HG03469 (cell line): ENCODE measurements at regions not wholly inside any gene's neighbourhood (a gene's known extent, or its start where the extent isn't known, plus 50 kb on each side); places are given as distances from the start of the nearest gene placed in this dataset.

Experiments used
- ATAC-seq: cut with Tn5 transposase; IDR thresholded peaks from one replicate; pipeline ENCODE4 v1.9.1; 2021; ENCODE audit warnings: mild to moderate bottlenecking, moderate library complexity, moderate number of reproducible peaks; ENCODE audit not compliant: unreplicated experiment

GRCh38 chr21:16283516-16283915, 553.7 kb downstream of the USP25 start:
- ATAC-seq = no peak

GRCh38 chr21:16285605-16286126, 555.9 kb downstream of the USP25 start:
- ATAC-seq = no peak

- no peak for ATAC-seq
These were observed 557.3 kb downstream of the USP25 start for GRCh38 chr21:16287046-16287445.

- ATAC-seq = no peak
These were observed 561.5 kb downstream of the USP25 start for GRCh38 chr21:16291296-16291695.

GRCh38 chr21:16294128-16294527, 564.3 kb downstream of the USP25 start:
- ATAC-seq = no peak

GRCh38 chr21:16302851-16303282, 573.1 kb downstream of the USP25 start:
- ATAC-seq = no peak

- no peak for ATAC-seq
These were observed 574.7 kb downstream of the USP25 start for GRCh38 chr21:16304174-16305095.

- no peak for ATAC-seq
These were observed 575.9 kb downstream of the USP25 start for GRCh38 chr21:16305686-16306085.

GRCh38 chr21:16307256-16307655, 577.5 kb downstream of the USP25 start:
- ATAC-seq = no peak

GRCh38 chr21:16308269-16308668, 578.5 kb downstream of the USP25 start:
- ATAC-seq = no peak

GRCh38 chr21:16309250-16309971, 579.6 kb downstream of the USP25 start:
- no peak for ATAC-seq

- no peak for ATAC-seq
These were observed 580.4 kb downstream of the USP25 start for GRCh38 chr21:16310176-16310575.

- no peak for ATAC-seq
These were observed 581.4 kb downstream of the USP25 start for GRCh38 chr21:16311229-16311628.

- ATAC-seq = no peak
These were observed 582.5 kb downstream of the USP25 start for GRCh38 chr21:16312321-16312720.

- no peak for ATAC-seq
These were observed 585.4 kb downstream of the USP25 start for GRCh38 chr21:16315223-16315622.

- no peak for ATAC-seq
These were observed 589.0 kb downstream of the USP25 start for GRCh38 chr21:16318651-16319300.

- no peak for ATAC-seq
These were observed 590.3 kb downstream of the USP25 start for GRCh38 chr21:16320110-16320509.

- no peak for ATAC-seq
These were observed 592.7 kb downstream of the USP25 start for GRCh38 chr21:16322454-16322853.

- no peak for ATAC-seq
These were observed 593.8 kb downstream of the USP25 start for GRCh38 chr21:16323596-16323995.

- no peak for ATAC-seq
These were observed 594.8 kb downstream of the USP25 start for GRCh38 chr21:16324630-16325029.
